ENCODE measurements at regions not wholly inside any gene's neighbourhood (a gene's known extent, or its start where the extent isn't known, plus 50 kb on each side); places are given as distances from the start of the nearest gene placed in this dataset.

DNA sequence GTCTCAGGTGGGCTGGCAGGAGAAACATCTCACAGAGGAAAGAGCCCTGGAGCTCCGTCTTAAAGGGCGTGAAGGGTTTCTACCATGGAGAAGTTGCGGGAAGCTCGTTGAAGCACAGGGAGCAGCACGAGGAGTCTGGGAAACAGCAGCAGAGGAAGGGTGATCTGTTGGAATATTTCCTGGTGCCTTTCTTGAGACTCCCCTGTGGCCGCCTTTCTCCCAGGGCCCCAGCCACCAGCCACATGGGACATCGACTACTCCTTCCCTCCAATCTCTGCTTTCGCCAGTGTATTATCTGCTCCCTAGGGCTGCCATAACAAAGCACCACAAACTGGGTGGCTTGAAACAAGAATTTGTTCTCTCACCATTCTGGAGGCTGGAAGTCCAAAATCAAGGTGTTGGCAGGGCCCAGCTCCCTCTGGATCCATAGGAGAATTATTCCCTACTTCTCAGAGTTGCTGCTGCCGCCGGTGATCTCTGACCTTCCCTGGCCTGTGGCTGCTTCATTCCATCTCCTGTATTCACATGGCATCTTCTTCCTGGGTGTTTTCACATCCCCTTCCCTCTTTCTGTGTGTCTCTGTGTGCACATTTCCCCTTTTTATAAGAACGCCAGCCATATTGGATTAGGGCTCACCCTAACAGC is 152.8 kb upstream of the GSC start:
- Histone ChIP-seq H3K27ac (ENCODE audit: low read depth in 1 of 2, low read length in 1 of 2) (no peak overlapping the region), H3K9me3 (ENCODE audit: control insufficient read depth in 4 of 4, insufficient read depth in 3 of 4, low read length in 3 of 4) (peaks cover 0 to 6% (median 0%) of the 10 kb centered on the region in 4 donors), H3K9ac (ENCODE audit: insufficient read depth in 1 of 2, low read length in 2 of 2) (no peak overlapping the region), H3K36me3 (ENCODE audit: control insufficient read depth in 4 of 4, insufficient read depth in 4 of 4, low read length in 4 of 4) (no peaks in the 10 kb centered on the region), H3K4me1 (ENCODE audit: control insufficient read depth in 5 of 5, insufficient read depth in 5 of 5, low read length in 5 of 5) (peaks cover 0 to 3% (median 0%) of the 10 kb centered on the region in 5 donors), H3K4me3 (no peak overlapping the region), H3K27me3 (ENCODE audit: control insufficient read depth in 3 of 3, insufficient read depth in 3 of 3, low read length in 2 of 3) (peaks cover 0 to 4% (median 0%) of the 10 kb centered on the region in 3 donors)
- no peak for DNase-seq
- no peak for ATAC-seq (ENCODE audit: insufficient read depth, low FRiP score)
- TF ChIP-seq, protein P1, sequence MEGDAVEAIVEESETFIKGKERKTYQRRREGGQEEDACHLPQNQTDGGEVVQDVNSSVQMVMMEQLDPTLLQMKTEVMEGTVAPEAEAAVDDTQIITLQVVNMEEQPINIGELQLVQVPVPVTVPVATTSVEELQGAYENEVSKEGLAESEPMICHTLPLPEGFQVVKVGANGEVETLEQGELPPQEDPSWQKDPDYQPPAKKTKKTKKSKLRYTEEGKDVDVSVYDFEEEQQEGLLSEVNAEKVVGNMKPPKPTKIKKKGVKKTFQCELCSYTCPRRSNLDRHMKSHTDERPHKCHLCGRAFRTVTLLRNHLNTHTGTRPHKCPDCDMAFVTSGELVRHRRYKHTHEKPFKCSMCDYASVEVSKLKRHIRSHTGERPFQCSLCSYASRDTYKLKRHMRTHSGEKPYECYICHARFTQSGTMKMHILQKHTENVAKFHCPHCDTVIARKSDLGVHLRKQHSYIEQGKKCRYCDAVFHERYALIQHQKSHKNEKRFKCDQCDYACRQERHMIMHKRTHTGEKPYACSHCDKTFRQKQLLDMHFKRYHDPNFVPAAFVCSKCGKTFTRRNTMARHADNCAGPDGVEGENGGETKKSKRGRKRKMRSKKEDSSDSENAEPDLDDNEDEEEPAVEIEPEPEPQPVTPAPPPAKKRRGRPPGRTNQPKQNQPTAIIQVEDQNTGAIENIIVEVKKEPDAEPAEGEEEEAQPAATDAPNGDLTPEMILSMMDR (IDR thresholded peaks at IDR 0.05; ENCODE audit: control extremely low read depth, extremely low read depth), result no peak
- WGBS, 2 donors, result 93 to 94% methylated on average over 11 of the region's 11 CpGs

DNA sequence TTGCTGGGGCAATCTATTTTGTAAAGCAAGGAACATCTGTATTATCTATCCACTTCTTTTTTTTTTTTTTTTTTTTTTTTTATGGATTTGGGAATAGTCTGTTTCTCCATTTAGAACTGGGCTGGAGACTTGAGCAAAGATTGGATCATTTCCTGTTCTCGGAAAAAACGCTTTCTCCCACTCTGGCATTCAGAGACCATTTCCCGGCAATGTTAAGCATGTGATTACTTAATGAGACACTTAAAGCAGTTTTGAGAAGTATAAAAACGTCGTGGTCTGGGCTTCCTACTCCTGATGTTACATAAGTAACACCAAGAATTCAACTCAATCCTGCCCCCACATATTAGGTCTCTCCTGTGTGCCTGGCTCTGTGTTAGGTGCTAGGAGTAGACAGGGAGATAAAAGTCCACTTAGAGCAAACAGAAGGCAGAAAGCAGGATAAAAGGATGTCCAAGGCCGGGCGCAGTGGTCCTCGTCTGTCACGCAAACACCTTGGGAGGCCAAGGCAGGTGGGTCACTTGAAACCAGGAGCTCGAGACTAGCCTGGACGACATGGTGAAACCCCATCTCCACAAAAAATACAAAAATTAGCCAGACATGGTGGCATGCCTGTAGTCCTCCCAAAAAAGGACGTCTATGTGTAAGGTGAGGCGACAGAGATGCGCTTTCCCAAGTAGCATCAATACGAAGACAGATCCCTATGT is 152.1 kb upstream of the GSC start:
- WGBS, 2 donors, result 73 to 81% methylated on average over 15 of the region's 15 CpGs
- no peak for ATAC-seq (ENCODE audit: insufficient read depth, low FRiP score)
- H3K27me3 ChIP-seq (ENCODE audit: control insufficient read depth in 3 of 3, insufficient read depth in 3 of 3, low read length in 2 of 3), result peaks cover 0 to 7% (median 0%) of the 10 kb centered on the region in 3 donors
- no peak overlapping the region for H3K4me3 ChIP-seq
- H3K4me1 ChIP-seq (ENCODE audit: control insufficient read depth in 5 of 5, insufficient read depth in 5 of 5, low read length in 5 of 5), result peaks cover 0 to 3% (median 0%) of the 10 kb centered on the region in 5 donors
- TF ChIP-seq, protein P1 (IDR thresholded peaks at IDR 0.05; ENCODE audit: control extremely low read depth, extremely low read depth), result no peak
- peaks cover 0 to 6% (median 0%) of the 10 kb centered on the region in 4 donors for H3K9me3 ChIP-seq (ENCODE audit: control insufficient read depth in 4 of 4, insufficient read depth in 3 of 4, low read length in 3 of 4)
- H3K27ac ChIP-seq (ENCODE audit: low read depth in 1 of 2, low read length in 1 of 2), result no peak overlapping the region
- H3K36me3 ChIP-seq (ENCODE audit: control insufficient read depth in 4 of 4, insufficient read depth in 4 of 4, low read length in 4 of 4), result no peaks in the 10 kb centered on the region
- no peak for DNase-seq
- no peak overlapping the region for H3K9ac ChIP-seq (ENCODE audit: insufficient read depth in 1 of 2, low read length in 2 of 2)

DNA sequence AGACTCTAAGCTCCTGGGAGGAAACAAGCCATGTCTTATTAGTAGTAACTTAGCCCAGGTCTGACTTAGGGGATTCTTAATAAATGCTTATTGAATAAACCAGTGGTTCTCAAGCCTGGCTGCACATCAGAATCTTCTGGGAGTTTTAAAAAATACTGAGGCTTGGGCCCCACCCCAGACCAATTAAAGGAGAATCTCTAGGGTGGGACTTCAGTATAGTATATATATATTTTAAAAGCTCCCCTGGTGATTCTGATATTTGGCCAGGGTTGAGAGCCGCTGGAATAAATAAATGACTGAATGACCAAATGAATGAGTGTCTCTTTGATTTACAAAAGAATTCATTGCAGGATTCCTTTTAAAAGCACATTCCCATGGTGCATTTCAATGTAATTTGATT is 151.5 kb upstream of the GSC start:
- DNase-seq (no peak), ATAC-seq (ENCODE audit: insufficient read depth, low FRiP score) (no peak)
- TF ChIP-seq, protein P1 (IDR thresholded peaks at IDR 0.05; ENCODE audit: control extremely low read depth, extremely low read depth), result no peak
- Histone ChIP-seq H3K4me3 (no peak overlapping the region), H3K36me3 (ENCODE audit: control insufficient read depth in 4 of 4, insufficient read depth in 4 of 4, low read length in 4 of 4) (no peaks in the 10 kb centered on the region), H3K9me3 (ENCODE audit: control insufficient read depth in 4 of 4, insufficient read depth in 3 of 4, low read length in 3 of 4) (peaks cover 0 to 6% (median 0%) of the 10 kb centered on the region in 4 donors), H3K27ac (ENCODE audit: low read depth in 1 of 2, low read length in 1 of 2) (no peak overlapping the region), H3K9ac (ENCODE audit: insufficient read depth in 1 of 2, low read length in 2 of 2) (no peak overlapping the region), H3K4me1 (ENCODE audit: control insufficient read depth in 5 of 5, insufficient read depth in 5 of 5, low read length in 5 of 5) (peaks cover 0 to 3% (median 0%) of the 10 kb centered on the region in 5 donors), H3K27me3 (ENCODE audit: control insufficient read depth in 3 of 3, insufficient read depth in 3 of 3, low read length in 2 of 3) (peaks cover 0 to 10% (median 0%) of the 10 kb centered on the region in 3 donors)
- 88 to 89% methylated on average over 1 of the region's 1 CpG for WGBS, 2 donors
